GM21717 (cell line): ENCODE measurements at regions not wholly inside any gene's neighbourhood (a gene's known extent, or its start where the extent isn't known, plus 50 kb on each side); places are given as distances from the start of the nearest gene placed in this dataset.
"Not testable (repeated sequence)": the region's sequence is repeated elsewhere in the genome, so short reads cannot be mapped to it uniquely, and the experiment has no call there.

Source experiments
- ATAC-seq: cut with Tn5 transposase; IDR thresholded peaks from one replicate; pipeline ENCODE4 v1.9.1; 2021; ENCODE audit warnings: mild to moderate bottlenecking, moderate library complexity; ENCODE audit not compliant: unreplicated experiment

- no peak for ATAC-seq
Measured at GRCh38 chr1:188652678-188653077, 1823.9 kb downstream of the PLA2G4A start.

DNA sequence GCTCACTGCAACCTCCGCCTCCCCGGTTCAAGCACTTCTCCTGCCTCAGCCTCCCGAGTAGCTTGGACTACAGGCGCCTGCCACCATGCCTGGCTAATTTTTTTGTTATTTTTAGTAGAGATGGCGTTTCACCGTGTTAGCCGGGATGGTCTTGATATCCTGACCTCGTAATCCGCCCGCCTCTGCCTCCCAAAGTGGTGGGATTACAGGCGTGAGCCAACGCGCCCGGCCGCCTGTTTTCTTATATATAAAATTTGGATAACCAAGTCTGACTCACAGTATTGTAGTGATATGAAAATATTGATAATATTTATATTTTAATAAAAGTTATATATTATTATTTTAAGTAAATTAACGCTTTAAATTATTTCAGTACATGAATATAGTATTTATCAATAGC is 1821.7 kb downstream of the BRINP3 start:
- not testable (repeated sequence) for ATAC-seq

- no peak for ATAC-seq
Measured at GRCh38 chr1:188660572-188660971, 1817.1 kb downstream of the BRINP3 start.

DNA sequence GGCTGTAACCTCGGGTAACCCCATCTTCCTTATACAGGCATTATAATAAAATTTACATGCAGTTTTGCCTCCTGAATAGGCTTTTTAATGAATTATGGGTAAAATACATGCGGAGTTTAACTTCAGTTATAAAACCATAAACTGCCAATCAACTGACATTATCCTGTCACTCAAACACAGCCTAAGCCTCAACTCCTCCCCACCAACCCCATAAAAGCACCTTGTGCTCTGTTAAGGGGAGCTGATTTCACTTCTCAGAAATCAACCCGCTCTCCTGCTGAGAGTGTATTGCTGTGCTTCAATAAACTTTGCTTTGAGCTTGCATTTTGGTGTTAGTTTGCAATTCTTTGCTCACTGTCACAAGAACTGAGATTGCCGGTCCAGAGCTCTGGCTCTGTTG is 1812.2 kb downstream of the BRINP3 start:
- ATAC-seq = no peak

DNA sequence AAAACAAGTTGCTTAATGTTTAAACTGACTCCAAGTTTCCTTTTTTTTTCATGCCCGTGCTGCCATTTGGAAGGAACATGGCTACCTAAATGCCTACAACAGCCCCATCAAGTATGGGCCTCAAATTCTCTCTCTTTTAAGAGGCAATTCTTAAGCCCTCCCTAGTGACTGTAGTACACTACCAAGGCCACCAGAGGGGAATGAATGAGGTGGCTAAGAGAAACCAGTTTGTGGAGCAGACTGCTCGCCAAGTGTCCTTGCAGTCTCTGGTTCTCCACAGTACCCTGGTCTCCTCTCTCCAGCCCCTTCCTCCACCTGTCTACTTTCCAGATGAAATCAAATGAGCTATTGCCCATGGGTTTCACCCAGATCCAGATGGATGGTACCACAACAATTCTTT is 1809.6 kb downstream of the BRINP3 start:
- ATAC-seq = no peak

DNA sequence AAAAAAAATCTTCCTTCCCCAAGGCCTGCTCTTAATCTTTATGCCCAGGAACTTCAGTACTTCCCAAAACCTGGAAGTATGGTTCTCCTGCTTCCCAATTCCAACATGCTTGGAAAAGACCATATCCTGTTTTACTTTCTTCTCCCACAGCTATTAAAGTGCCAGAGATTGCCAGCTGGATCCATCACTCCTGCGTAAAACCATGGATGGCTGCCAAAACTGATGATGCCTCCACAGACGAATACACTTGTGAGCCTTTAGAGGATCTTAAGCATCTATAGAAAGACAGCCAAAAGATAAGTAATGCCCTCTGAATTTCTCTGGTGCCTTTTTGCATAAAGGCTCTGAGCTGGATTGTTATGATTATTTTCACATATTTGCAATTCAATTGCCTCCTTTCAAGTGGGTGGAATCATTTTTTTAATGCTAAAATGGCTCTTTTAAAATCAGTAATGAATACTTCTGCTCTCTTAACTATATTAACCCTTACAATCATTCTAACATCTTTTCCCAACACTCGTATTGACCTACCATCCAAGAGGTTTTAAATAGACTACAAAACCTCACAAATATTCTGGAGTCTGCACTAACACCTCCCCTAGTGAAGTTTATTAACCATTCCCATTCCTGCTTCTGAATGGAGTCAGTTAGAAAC is 1807.8 kb downstream of the BRINP3 start:
- ATAC-seq = no peak

DNA sequence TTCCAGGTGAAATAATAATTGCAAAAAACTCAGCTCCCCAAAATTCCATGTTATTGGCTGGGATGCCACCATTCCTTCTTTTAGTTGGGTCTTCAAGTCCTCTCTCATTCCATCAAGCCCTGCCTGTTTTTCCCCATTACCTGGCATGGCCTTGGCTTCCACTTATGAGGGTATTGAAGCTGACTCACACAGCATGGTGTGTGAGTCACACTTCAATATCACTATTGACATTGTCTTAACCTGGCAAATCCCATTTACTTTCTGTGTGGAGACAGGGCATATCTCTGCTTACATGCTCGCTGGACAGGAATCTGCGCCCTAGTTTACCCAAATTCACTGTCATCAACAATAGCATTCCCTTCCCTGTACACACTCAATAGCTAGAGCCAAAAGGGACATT is 1806.8 kb downstream of the BRINP3 start:
- ATAC-seq = no peak

GRCh38 chr1:188672153-188672552 is 1805.5 kb downstream of the BRINP3 start:
- ATAC-seq = no peak

- no peak for ATAC-seq
Measured at GRCh38 chr1:188689542-188689941, 1788.1 kb downstream of the BRINP3 start.

DNA sequence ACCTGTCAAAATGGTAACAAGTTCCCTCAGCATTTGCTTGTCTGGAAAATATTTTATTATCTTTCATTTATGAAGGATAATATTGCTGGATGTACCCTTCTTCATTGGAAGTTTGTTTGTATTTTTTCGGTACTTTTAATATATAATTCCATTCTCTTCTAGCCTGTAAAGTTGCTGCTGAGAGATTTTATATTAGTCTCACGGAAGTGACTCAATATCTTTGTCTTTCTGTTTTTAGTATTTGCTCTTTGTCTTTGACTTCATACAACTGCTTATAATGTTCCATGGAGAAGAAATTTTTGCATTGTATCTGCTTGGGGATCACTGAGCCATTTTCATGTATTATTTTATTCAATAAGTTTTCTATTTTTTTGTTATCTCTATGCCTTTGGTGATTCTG is 1777.5 kb downstream of the BRINP3 start:
- no peak for ATAC-seq

- no peak for ATAC-seq
Measured at GRCh38 chr1:188706742-188707141, 1770.9 kb downstream of the BRINP3 start.

- no peak for ATAC-seq
Measured at GRCh38 chr1:188708795-188709535, 1768.7 kb downstream of the BRINP3 start.

DNA sequence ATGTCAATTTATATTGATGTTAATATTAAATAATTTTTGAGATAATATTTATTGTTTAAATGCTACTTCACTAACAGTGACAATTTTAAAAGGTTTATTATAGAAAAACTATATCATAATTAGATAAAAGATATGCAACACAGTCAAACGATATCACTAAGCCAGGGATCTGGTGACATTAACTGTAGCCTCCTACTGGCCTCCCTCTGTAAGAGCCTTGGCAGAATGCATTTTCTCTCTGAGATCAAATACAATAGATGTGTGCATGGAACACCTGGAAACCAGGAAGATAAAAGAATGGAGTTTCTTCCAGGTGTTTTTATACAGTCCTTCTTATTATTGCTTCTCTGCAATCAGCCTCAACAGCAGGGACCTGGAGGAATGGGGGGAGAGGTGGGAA is 1762.1 kb downstream of the BRINP3 start:
- no peak for ATAC-seq

DNA sequence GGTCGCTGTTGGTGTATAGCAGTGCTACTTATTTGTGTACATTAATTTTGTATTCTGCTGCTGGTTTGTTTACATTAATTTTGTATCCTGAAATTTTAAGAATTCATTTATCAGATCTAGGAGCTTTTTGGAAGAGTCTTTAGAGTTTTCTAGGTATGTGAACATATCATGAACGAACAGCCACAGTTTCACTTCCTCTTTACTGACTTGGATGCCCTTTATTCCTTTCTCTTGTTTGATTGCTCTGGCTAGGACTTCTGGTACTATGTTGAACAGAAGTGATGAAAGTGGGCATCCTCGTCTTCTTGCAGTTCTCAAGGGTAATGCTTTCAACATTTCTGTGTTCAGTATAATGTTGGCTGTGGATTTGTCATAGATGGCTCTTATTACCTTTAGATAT is 1757.9 kb downstream of the BRINP3 start:
- ATAC-seq = no peak

DNA sequence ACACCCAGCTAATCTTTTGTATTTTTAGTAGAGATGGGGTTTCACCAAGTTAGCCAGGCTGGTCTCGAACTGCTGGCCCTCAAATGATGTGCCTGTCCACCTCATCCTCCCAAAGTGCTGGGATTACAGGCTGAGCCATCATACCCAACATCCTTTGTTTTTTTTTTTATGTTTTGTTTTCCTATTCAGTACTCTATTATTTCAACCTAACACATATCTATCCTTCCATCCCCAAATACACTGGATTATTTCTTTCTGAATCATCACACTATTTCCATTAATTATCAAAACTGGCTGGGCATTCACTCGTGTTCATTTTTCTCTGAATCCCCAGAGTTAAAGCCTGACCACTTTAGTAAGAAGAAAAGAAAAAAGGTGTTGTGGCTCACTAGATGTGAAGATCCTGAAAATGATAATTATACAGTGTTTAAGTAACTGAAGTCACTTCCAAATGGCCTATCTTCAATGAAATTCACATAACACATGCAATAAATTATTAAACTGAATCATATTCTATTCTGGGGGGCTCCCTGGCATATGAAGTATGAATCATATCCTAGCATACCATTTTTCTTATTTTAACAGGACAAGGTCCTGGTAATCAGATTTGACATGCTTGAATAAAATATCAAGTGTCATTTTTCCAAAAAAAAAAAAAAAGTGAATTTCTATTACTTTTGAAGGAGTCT is 1754.2 kb downstream of the BRINP3 start:
- ATAC-seq = no peak

GRCh38 chr1:188729039-188729438 is 1748.6 kb downstream of the BRINP3 start:
- no peak for ATAC-seq

- ATAC-seq = no peak
Measured at GRCh38 chr1:188735567-188735966, 1742.1 kb downstream of the BRINP3 start.

GRCh38 chr1:188749275-188749674 is 1728.4 kb downstream of the BRINP3 start:
- not testable (repeated sequence) for ATAC-seq

GRCh38 chr1:188752027-188752426 is 1725.6 kb downstream of the BRINP3 start:
- ATAC-seq = not testable (repeated sequence)

DNA sequence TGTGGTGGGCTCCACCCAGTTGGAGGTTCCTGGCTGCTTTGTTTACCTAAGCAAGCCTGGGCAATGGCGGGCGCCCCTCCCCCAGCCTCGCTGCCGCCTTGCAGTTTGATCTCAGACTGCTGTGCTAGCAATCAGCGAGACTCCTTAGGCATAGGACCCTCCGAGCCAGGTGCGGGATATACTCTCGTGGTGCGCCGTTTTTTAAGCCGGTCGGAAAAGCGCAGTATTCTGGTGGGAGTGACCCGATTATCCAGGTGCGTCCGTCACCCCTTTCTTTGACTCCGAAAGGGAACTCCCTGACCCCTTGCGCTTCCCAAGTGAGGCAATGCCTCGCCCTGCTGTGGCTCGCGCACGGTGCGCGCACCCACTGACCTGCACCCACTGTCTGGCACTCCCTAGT is 1719.9 kb downstream of the BRINP3 start:
- not testable (repeated sequence) for ATAC-seq

DNA sequence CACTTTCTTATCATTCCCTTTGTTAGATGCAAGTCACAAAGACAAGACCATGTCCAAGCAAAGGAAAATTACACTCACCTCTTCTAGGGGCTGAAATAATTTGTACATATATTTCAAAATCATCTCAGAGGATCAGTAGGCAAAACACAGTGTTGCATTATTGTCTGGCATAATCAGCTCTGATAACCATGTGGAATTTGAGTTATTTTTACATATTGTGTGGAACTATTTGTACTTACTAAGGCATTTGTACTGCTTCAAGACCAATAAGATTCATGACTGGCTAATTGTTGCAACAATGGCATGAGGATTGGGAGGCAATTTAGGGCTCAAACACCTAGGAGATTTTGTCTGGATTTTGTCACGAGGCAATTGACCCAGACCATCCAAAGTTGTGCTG is 1716.4 kb downstream of the BRINP3 start:
- no peak for ATAC-seq

DNA sequence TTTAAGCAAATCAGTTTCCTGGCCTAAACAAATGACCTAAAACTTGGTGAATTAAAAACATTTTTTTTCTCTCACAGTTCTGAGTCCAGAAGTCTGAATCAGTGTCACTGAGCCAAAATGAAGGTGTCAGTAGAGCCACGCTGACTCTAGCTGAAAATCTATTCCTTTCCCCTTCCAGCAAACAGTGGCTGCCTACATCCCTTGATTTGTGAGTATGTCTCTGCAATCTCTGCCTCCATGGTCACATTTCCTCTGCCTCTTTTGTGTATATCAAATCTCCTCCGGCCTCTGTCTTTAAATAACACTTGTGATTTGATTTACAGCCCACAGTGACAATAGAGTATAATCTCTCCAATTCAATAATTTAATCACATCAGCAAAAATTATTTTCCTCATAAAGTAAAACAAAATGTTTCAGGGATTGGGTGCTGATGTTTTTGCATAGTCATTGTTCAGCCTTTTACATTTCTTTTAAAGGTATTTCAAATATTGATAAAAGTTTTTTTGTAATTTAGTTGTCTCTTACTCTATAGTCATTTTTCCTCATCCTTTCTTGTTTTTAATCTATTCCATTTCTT is 1715.4 kb downstream of the BRINP3 start:
- no peak for ATAC-seq
